Endothelial cell of umbilical vein (primary cell): ENCODE measurements at regions not wholly inside any gene's neighbourhood (a gene's known extent, or its start where the extent isn't known, plus 50 kb on each side); places are given as distances from the start of the nearest gene placed in this dataset.
"Not testable (repeated sequence)": the region's sequence is repeated elsewhere in the genome, so short reads cannot be mapped to it uniquely, and the experiment has no call there.

Experiments used
- BruUV-seq: library from RNA; stranded (reverse); fragments of 400-500 nt; replicated peaks from 2 replicates; lab custom pipeline; 2021; lab: Mats Ljungman, UMichigan
- CTCF ChIA-PET: fragments of 300-600, 350-600 bp; sonication (Branson Sonifier 250); formaldehyde crosslinking; loops from one replicate; lab custom pipeline; 2021; ENCODE audit warnings: antibody characterized with exemption, inconsistent platforms; lab: Charles Lee
- POLR2A ChIA-PET: fragments of 300-600, 350-600 bp; sonication (Branson Sonifier 250); formaldehyde crosslinking; loops from one replicate; lab custom pipeline; 2021; ENCODE audit warnings: antibody characterized with exemption, inconsistent platforms; lab: Charles Lee
- DNase-seq: peaks from one replicate; pipeline ENCODE4 v3.0.0-alpha.2; 2011; ENCODE audit warnings: low read depth, low spot score
- FAIRE-seq: peaks from 2 replicates; lab custom pipeline; 2011; peaks lifted over from hg19 to GRCh38; lab: Jason Lieb, UNC
- H2AFZ ChIP-seq: 2 replicates; pipeline ENCODE4 v1.6.0; 2012; ENCODE audit warnings: low read depth, low read length, control low read depth, inconsistent platforms
- H3K27ac ChIP-seq: 2 replicates; pipeline ENCODE4 v1.5.1; 2011; ENCODE audit warnings: low read depth, mild to moderate bottlenecking, control low read depth, low read length, moderate library complexity; ENCODE audit not compliant: insufficient read depth
- H3K27me3 ChIP-seq, 2 experiments: 2 replicates each; pipeline versions ENCODE4 v1.6.0 to v1.6.1; 2011; ENCODE audit warnings: low read length in 2 of 2, mixed read lengths in 1 of 2; ENCODE audit not compliant: control insufficient read depth in 2 of 2, insufficient read depth in 2 of 2
- H3K36me3 ChIP-seq, 2 experiments: 2 replicates in 1 of 2; 3 replicates in 1 of 2; pipeline ENCODE4 v1.5.1; 2011; ENCODE audit warnings: low read length in 2 of 2, mild to moderate bottlenecking in 1 of 2, moderate library complexity in 1 of 2; ENCODE audit not compliant: control insufficient read depth in 2 of 2, insufficient read depth in 2 of 2; ENCODE audit errors: extremely low read depth in 1 of 2
- H3K4me1 ChIP-seq: 3 replicates; pipeline ENCODE4 v1.5.1; 2011; ENCODE audit warnings: mild to moderate bottlenecking, low read length; ENCODE audit not compliant: control insufficient read depth, insufficient read depth; ENCODE audit errors: extremely low read depth
- H3K4me2 ChIP-seq: 2 replicates; pipeline ENCODE4 v1.6.1; 2011; ENCODE audit warnings: low read length, control low read depth, mixed read lengths; ENCODE audit not compliant: insufficient read depth
- H3K4me3 ChIP-seq, 3 experiments: fragments of 200-600 bp in 1 of 3; sonication (generic), shearing (Covaris generic) in 1 of 3; replicated peaks in 1 of 3; 2 replicates each; pipeline ENCODE4 v1.5.1; 2011 to 2016; ENCODE audit warnings: control low read depth in 3 of 3, low read length in 3 of 3, mild to moderate bottlenecking in 2 of 3, inconsistent platforms in 1 of 3, low read depth in 1 of 3, moderate library complexity in 1 of 3; ENCODE audit not compliant: insufficient read depth in 1 of 3
- H3K79me2 ChIP-seq: 2 replicates; pipeline ENCODE4 v1.6.0; 2012; ENCODE audit warnings: low read length, inconsistent platforms; ENCODE audit not compliant: control insufficient read depth, insufficient read depth
- H3K9ac ChIP-seq: replicated peaks from 2 replicates; pipeline ENCODE3; 2011; ENCODE audit warnings: low read length, control low read depth; ENCODE audit not compliant: insufficient read depth; ENCODE audit errors: extremely low read depth
- H3K9me1 ChIP-seq: replicated peaks from 3 replicates; pipeline ENCODE4 v1.6.0; 2011; ENCODE audit warnings: mild to moderate bottlenecking, low read length; ENCODE audit not compliant: control insufficient read depth, insufficient read depth; ENCODE audit errors: extremely low read depth
- H3K9me3 ChIP-seq: replicated peaks from 2 replicates; pipeline ENCODE4 v1.5.1; 2012; ENCODE audit warnings: low read length, inconsistent platforms; ENCODE audit not compliant: control insufficient read depth, insufficient read depth
- H4K20me1 ChIP-seq: replicated peaks from 2 replicates; pipeline ENCODE3; 2011; ENCODE audit warnings: mild to moderate bottlenecking, low read length; ENCODE audit not compliant: control insufficient read depth, insufficient read depth; ENCODE audit errors: extremely low read depth
- dilution Hi-C: fragments of 300-500 bp; cut with MboI; formaldehyde crosslinking; loops from one replicate; pipeline ENCODE4 v1.15.0; 2019; ENCODE audit warnings: low sequenced_read_pairs; ENCODE audit not compliant: extremely low pct_ligation_motif_present
- intact Hi-C: fragments of 100-400 bp; cut with micrococcal nuclease; formaldehyde crosslinking; loops from one replicate; pipeline ENCODE4 v1.10.0; 2022

- H3K4me3 ChIP-seq, H2AFZ ChIP-seq, H3K36me3 ChIP-seq, dilution Hi-C loops, DNase-seq, H4K20me1 ChIP-seq, H3K4me1 ChIP-seq, POLR2A ChIA-PET, H3K9ac ChIP-seq, FAIRE-seq, H3K9me1 ChIP-seq, CTCF ChIA-PET, BruUV-seq, H3K27ac ChIP-seq, H3K9me3 ChIP-seq, intact Hi-C loops, H3K27me3 ChIP-seq, H3K79me2 ChIP-seq, H3K4me2 ChIP-seq: not testable (repeated sequence)
Measured at GRCh38 chr15:30735884-30736564, 110.1 kb downstream of the ARHGAP11B start.

DNA sequence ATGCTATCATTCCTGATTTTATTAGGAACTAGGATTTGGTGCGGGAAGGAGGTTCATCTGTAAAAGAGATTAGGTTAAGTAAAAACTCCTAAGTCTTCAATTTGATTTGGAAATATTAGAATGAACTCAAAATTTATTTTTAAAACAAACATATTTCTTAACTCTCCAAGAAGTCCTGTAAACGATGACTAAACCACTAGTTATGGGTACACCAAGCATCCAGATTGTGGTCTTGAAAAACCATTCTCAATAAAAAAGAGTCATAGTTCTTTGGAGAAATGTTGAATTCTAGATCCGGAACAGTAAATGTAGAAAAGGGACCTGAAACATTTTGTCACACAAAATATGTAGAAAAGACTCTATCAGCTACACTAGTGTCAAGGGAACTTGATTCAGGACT is 116.9 kb downstream of the ARHGAP11B start:
- H3K9me3 ChIP-seq, H3K4me2 ChIP-seq, POLR2A ChIA-PET, DNase-seq, H2AFZ ChIP-seq, BruUV-seq, dilution Hi-C loops, H4K20me1 ChIP-seq, H3K79me2 ChIP-seq, H3K4me1 ChIP-seq, H3K27ac ChIP-seq, H3K9me1 ChIP-seq, H3K36me3 ChIP-seq, H3K27me3 ChIP-seq, H3K9ac ChIP-seq, CTCF ChIA-PET, H3K4me3 ChIP-seq: not testable (repeated sequence)
- intact Hi-C loops: loop anchor here (10.0 kb wide), 1 partner anchor 922 kb away; no protein-coding TSS in a partner anchor
- peak; percentile 78 for FAIRE-seq

- H3K27ac ChIP-seq, H4K20me1 ChIP-seq, H3K9me3 ChIP-seq, H3K36me3 ChIP-seq, DNase-seq, CTCF ChIA-PET, FAIRE-seq, H3K79me2 ChIP-seq, H3K27me3 ChIP-seq, H3K4me2 ChIP-seq, H3K4me3 ChIP-seq, H3K9me1 ChIP-seq, POLR2A ChIA-PET, H3K4me1 ChIP-seq, H3K9ac ChIP-seq, BruUV-seq, dilution Hi-C loops, H2AFZ ChIP-seq: not testable (repeated sequence)
- intact Hi-C loops: loop anchor here (10.0 kb wide), 1 partner anchor 916 kb away; no protein-coding TSS in a partner anchor
Measured at GRCh38 chr15:30749048-30749447, 123.1 kb downstream of the ARHGAP11B start.
